Activated T-cell treated with anti-CD3 and anti-CD28 coated beads for 24 hours (primary cell): ENCODE measurements at regions not wholly inside any gene's neighbourhood (a gene's known extent, or its start where the extent isn't known, plus 50 kb on each side); places are given as distances from the start of the nearest gene placed in this dataset.
"Not testable (repeated sequence)": the region's sequence is repeated elsewhere in the genome, so short reads cannot be mapped to it uniquely, and the experiment has no call there.

Source experiments
- DNase-seq: peaks from one replicate; pipeline ENCODE4 v3.0.0-alpha.2; 2020; ENCODE audit warnings: low read depth

DNA sequence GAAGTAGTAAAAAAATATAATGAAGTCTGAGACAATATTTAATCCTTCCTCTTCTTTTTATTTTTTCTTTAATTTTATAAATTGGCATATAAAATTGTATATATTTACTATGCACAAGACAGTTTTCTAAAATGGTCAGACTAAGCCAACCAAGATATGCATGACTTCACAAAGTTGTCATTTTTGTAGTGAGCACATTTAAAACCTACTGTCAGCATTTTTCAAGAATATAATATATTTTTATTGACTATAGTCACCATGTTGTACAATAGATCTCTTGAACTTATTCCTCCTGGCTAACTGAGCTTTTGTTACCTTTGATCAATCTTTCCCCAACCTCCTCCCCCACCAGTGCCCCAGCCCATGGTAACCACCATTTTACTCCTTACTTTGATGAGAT, 129.2 kb downstream of the ATP6V1G3 start:
- DNase-seq = no peak

GRCh38 chr1:198408716-198409115, 131.8 kb downstream of the ATP6V1G3 start:
- no peak for DNase-seq

- not testable (repeated sequence) for DNase-seq
Measured at GRCh38 chr1:198404632-198405031, 135.8 kb downstream of the ATP6V1G3 start.

DNA sequence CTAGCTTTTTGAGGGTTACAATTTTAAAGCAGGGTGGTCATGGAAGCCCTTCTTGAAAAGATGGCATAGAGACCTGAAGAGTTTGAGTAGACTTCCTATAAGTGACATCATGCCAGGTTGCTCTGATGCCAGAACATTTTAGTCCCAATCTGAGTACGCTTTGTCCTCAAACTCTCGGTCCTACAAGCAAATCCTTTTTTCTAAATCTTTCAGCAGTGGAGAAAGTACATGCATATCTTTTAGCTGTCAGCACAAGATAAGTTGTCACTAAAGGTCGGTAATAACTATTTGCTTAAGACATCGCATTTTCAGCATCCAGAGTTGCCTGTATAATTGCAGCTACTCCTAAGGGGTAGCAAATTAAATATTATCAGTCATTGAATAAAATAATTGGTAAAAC, 140.4 kb downstream of the ATP6V1G3 start:
- DNase-seq = no peak

DNA sequence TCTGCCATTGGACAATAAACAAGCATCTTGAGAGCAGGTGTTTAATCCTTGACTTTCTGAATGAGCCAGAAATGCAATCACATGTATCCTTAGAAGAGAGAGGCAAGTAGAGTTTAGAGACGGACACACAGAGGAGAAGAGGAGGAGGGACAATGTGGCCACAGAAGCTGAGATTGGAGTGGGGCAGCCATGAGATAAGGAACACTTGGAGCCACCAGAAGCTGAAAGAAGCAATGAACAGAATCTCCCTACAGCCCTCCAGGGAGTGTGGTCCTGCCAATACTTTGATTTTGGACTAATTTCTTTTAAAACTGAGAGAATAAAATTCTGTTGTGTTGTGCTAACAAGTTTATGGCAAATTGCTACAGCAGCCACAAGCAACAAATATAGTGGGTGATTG, 141.0 kb downstream of the ATP6V1G3 start:
- DNase-seq = no peak

DNA sequence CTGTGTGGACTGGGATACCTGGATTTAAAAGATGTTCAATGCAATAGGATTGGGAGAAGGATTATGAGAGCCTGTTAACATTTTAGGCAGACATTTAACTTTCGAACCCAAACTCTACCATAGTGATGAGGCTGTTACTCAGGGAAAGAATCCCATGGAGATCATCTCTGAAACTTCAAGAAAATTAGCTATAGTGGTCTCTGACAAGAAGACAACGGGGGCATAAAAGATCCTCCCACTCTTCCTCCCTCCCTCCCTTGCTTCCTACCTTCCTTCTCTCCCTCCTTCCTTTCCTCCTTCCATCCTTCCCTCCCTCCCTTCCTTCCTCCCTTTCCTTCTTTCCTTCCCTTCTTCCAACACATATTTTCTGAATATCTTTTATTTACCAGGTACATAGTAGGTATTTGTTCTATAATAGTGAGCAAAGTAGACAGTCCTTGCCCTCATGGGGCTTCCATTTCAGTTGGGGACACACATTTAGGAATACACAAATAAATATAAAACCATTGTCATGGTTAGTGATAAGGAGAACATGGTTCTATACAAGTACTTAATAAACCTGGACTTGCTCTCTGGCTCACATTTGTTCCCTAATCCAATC, 143.2 kb downstream of the ATP6V1G3 start:
- no peak for DNase-seq

DNA sequence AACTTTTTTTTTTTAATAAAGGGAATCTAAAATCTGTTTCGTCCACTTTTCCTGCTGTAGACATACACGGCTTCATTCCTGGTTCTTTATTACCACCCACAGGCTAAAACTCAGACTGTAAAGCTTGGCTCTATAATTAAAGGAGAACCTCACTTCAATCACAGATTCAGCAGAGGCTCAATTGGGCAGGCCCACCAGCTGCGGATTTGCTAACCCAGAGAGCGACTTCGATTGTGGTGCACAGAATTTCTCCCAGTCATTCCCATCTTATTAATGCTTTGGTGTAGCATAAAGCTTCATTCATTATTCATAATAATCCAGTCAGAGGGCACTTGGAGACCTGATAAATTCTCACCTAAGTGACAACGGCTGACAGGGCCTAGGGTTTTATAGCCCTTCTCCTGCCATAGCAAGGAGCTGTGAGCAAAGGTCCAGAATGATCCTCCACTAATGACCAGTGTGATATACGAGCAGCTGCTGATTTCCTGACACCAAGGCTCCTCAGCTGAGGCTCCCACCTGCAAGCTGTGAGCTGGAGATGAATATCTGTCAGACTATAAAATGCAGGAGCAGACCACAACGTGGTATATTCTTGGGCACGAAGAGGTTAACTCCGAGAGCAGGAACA, 149.0 kb downstream of the ATP6V1G3 start:
- no peak for DNase-seq

GRCh38 chr1:198387587-198387986, 152.9 kb downstream of the ATP6V1G3 start:
- no peak for DNase-seq

DNA sequence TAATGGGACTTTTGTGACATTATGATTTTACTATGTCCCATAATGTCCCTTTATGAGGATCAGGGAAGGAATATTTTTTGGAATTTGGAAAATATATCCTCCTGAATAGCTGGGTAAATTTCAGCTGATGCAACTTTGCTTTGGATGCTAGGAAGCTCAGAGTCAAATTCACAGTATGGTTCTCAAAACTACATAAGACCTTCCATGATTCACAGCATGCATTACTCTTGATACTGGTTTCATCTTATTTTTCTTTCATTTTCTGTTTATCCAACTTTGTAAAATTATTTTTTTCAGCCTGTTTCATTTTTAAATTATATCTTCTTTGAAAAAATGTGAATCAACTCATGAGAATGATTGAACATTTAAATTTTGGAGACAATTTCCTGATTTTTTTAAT, 160.2 kb downstream of the ATP6V1G3 start:
- no peak for DNase-seq

DNA sequence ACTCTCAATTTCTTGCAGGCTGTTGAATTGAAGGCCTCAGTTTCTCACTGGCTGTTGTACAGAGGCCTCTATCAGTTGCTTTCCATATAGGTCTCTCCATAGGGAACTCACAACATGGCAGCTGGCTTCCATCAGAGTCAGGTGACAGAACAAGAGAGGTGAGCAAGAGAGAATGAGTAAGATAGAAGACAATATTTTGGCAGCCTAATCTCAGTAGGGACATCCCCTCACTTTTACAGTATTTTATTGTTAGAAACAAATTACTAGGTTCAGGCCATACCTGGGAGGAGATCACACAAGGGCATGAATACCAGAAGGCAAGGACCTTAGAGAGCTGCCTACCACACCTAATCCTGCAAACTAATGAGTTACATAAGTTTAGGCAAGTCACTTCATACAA, 162.8 kb downstream of the ATP6V1G3 start:
- no peak for DNase-seq

GRCh38 chr1:198374288-198374687, 166.2 kb downstream of the ATP6V1G3 start:
- DNase-seq = no peak

GRCh38 chr1:198373376-198373775, 167.1 kb downstream of the ATP6V1G3 start:
- DNase-seq = no peak
